Colon (tissue), 2 donors: ENCODE measurements at regions not wholly inside any gene's neighbourhood (a gene's known extent, or its start where the extent isn't known, plus 50 kb on each side); places are given as distances from the start of the nearest gene placed in this dataset.

ENCODE experiments used
- FAIRE-seq: peaks from 2 replicates; lab custom pipeline; 2012; peaks lifted over from hg19 to GRCh38; lab: Jason Lieb, UNC
- donor health status: control.
- donor health status: control.

DNA sequence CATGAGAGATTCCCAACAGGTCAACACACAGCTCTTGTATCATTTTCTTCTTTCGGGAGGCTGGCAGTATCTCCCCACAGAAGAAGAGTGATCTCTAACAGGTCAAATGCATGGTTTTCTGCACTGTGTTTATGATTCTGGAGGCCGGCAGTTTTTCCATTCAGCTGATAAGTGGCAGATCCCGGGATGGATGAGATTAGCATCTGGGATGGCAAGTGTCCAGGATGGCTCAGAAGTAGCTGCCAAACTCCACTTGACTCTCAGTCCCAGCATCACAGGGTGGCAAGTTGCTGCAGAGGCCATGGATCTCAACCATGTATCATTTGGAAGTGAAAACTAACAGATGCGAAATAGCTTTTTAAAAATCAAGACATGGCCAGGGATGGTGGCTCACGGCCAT is 97.8 kb upstream of the SLC44A1 start:
- no peak for FAIRE-seq

DNA sequence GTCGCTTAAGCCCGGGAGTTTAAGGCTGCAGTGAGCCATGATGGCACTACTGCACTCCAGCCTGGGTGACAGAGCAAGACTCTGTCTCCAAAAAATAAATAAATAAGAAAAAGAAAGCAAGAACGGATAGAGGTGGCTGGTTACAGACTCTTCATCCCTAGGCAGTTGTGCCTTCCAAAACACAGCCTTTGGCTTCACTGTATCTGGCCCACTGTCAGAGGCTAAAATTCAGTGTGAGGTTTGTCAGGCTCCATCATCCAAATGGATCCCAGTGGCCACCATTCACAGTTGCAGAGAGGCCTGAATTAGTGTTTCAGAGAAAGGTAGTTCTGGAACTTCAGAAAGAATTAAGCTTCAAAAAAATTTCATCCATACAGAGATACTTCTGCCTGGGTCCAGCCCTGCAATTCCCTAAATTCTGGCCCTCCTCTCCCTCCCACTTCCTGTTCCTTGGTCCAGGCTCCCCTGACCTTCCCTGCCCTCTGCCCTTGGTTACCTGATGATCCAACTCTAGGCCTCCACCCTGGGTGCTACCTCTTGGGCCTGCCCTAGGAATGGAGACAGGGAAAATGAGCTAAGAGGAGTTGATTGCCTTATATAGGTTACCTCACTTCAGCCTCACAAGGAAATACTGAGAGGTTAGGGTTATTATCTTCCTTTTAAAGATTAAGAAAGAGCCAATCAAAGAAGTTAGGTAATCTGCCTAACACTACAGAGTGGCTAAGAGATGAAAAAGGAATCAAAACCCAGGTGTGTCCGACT is 97.2 kb upstream of the SLC44A1 start:
- FAIRE-seq, result no peak

DNA sequence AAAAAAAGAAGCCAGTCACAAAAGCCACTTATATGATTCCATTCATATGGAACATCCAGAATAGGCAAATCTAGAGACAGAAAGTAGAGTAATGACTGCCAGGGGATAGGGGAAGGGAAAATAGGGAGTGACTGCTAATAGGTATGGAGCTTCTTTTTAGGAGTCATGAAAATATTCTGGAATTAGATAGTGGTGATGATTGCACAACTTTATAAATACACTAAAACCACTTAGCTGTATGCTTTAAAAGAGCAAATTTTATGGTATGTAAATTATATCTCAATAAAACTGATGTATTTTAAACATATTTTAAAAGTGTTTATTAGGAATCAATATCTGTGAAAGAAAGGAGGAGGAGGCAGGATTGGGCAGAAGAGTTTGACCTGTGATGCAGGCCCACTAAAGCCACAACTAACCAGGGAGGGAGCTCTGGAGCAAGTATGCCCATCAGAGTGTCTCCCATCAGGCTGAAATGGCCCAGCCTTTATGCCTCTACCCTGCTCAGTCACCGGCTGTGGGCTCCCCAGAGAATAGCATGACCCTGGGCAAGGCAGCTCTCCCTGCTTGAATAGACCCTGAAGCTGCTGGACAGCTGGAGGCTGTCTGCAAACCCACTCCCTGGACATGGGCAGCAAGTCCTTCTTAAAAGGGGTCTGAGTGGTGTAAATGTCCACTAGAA is 96.0 kb upstream of the SLC44A1 start:
- FAIRE-seq, result no peak

DNA sequence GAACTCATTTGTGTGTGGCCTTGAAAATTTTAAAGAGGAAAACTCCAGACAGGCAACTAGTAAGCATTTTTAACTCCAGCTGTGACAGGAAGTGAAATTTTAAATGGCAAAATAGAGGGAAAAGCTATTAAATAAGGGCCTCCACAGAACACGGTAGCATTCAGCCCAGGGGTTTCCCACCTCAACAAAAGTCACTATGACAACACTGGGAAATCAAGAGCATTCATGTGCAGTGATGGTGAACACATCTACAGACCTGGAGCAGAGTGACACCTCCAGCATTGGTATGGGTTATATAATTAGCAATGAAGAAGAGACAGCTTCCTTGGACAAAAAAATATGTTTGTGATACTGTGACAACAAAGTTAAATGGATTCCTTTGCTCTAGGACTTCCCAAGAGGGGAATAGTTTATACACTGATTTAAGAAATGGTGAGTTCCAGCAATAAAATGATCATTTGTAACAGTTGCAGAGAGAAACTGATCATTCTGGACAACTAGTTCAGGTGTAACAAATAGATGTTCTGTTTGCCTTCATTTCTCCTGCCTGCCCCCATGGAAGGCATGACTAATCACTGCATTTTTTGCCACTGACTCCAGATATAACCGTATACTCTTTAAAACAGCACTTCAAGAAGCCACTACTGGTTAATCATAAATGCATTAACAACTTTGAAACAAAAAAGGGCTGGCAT is 93.3 kb upstream of the SLC44A1 start:
- no peak for FAIRE-seq

DNA sequence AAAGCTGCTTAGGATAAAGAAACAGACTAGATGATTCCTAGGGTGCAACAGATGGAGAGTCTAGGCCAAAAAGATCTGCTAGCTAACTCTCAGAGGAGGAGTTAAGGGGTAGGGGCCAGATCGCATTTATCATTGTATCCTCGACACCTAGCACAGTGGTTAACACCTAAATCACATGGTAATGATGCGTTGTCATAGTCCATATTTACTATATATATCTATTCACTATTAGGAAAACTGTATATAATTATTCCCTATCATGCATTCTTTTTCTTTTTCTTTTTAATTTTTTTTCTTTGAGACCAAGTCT is 92.8 kb upstream of the SLC44A1 start:
- FAIRE-seq, result no peak

DNA sequence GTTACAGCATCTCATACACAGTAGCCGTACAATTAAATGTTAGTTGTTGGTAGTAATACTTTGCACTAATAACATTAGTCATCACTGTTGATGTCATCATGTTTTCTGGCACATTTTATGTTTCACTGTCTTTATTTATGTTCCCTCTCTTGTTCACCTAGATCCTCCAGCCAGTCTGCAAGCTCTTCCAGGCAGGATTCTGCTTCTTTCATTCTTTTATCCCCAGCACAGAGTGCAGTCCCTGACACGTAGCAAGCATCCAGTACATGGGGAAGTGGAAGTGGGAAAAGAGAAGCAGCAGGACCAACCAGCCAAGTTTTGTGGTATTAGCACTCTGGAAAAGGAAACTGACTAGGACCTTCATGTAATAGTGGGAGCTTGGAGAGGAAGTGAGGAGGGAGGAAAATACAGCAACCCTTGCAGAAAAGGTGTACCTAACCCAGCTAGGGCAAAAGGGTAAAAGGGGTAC is 89.7 kb upstream of the SLC44A1 start:
- no peak for FAIRE-seq

DNA sequence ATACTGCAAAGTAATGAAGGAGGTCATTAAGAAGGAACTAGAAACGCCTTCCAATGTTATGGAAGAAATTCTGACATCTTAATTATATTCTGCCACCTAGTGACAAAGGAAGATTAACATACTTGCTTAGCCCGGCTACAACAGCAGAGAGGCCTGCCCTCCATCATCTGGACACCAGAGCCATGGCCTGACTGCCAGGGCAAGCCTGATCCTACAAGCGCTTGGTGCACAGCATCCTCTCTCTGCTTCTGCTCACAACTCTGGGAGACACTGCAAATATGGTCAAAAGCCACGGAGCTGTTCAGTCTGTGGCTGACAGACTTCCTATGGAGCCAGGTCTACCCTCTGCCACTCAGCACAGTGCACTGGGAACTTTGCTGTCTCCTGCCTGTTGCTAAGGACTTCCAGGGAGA is 87.3 kb upstream of the SLC44A1 start:
- FAIRE-seq, result no peak

DNA sequence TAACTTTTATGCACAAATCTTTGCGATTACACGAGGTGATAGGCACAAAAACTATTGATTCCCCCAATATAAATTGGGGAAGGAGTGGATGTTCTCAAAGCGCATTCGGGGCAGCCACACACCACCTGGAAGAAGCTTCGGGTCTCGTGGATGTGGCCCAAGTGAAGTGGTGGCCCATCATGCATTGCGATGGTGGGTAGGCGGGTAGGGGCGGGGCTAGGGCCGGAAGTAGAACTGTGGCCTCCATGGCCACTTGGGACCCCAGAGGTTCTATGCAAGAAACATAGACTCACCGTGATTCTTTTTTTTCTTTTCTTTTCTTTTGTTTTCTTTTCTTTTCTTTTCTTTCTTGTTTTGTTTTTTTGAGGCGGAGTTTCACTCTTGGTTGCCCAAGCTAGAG is 86.4 kb upstream of the SLC44A1 start:
- no peak for FAIRE-seq

DNA sequence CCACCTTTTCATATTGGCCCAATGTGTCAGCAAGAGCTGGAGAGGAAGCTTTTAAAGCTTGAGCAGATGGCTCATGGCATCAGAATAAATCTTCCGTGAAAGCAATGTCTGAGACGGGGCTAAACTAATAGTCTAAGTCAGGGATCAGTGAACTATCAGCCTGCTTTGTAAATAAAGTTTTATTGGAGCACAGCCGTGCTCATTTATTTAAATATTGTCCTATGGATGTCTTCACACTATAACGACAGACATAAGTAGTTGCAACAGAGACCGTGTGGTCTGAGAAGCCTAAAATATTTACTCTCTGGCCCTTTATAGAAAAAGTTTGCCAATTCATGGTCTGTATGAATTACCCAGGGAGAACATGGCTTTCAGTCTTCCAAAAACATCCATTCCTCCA is 85.6 kb upstream of the SLC44A1 start:
- no peak for FAIRE-seq

DNA sequence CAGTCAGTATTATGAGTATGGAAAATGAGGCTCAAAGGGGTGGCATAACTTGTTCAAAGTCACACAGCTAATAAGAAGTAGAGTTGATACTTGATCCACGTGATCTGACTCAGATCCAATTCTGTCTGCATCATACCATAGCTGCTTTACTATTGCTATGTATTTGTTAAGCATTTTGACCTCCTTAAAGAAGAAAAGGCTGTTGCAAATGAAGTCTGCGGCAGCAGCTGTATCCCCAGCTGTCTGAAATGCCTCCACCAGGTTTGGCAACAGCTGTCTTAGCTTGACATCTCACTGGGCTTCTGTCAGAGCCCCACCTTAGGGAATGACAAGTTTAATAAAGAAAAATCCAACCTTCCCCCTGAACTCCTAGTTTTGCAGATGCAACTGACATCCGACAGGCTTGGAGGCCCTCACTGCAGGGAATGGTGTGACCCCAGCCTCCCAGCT is 75.6 kb upstream of the SLC44A1 start:
- no peak for FAIRE-seq

DNA sequence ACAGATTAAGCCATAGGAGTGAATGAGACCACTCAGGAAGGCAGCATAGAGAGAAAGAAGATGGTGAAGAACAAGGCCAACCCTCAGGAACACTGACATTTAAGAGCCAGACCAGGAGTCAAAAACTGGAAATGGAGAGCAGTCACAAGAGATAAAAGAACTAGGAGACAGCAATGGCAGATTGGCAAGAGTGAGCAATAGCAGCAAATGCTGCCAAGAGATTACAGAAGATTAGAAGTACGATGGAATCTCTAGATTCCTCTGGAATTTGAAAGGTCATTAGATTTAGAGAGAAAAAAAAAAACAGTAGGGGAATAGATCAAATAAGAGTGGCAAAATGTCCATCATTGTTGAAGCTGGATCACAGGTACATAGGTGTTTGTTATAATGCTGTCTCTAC is 73.4 kb upstream of the SLC44A1 start:
- no peak for FAIRE-seq

DNA sequence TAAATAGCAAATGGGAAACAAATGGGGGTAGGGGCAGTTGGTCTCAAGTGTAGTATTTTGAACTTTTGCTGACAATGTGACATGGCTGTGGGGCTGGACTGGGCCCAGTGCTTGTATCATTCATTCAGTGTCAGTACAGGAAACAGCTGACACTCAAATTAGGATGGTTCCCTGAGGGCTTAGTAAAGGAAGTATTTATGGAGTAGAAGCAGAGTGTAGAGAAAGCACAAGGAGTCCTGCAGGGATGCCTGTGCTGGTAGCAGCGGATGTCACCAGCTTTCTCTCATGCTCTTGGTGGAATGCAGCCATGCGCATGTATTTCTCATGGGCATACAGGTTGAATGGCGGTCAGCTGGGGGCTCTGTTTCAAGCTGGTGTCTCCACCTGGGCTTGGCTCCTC is 72.9 kb upstream of the SLC44A1 start:
- FAIRE-seq, result no peak

DNA sequence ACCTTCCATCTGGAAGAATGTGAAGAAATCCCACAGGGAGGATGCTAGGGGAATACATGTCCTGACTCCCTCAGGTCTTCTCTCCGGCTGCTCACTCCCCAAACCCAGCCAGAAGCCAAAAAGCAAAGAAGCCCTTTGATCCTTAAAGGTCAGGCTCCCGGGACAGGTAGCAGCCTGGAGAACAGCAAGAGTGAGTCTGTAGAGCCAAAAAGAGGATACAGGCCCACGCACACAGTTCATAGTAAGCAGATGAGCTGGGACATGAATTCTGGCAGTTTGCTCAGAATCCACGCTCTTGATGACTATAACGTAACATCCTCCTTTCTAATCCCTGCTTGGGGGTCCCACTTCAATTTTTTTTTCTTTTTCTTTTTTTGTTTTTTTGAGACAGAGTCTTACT is 72.0 kb upstream of the SLC44A1 start:
- FAIRE-seq, result no peak

DNA sequence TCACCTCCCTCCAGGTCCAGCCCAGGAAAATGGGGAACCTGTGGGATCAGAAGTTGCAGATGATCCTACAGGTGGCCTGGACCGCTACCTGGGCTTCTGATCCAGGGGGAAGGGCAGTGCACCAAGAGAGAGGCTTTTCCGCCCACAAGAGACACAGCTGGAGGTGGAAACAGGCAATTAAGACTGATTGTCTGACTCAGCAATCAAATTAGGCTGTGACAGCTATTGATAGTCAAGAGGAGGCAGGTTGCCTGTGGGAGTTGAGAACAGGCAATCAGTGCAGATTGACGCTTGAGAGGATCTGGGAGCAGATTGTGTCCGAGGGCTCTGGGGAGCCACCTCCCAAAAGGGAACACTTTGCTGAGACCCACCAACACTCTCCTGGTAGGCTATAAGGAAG is 71.1 kb upstream of the SLC44A1 start:
- no peak for FAIRE-seq

DNA sequence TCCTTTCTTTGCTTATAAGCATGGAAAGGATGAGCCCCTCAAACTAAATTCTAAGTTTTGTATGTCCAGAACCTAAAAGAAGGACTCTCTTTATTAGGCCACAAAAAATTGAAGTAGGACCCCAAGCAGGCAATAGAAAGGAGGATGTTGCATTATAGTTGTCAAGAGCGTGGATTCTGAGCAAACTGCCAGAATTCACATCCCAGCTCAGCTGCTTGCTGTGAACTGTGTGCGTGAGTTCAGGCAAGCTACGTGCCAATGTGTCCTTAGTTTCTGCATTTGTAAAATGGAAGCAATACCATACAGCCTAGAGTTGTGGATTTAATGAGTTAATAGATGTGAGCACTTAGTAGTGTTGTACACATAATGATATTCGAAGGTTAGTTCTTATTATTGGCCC is 70.6 kb upstream of the SLC44A1 start:
- no peak for FAIRE-seq

DNA sequence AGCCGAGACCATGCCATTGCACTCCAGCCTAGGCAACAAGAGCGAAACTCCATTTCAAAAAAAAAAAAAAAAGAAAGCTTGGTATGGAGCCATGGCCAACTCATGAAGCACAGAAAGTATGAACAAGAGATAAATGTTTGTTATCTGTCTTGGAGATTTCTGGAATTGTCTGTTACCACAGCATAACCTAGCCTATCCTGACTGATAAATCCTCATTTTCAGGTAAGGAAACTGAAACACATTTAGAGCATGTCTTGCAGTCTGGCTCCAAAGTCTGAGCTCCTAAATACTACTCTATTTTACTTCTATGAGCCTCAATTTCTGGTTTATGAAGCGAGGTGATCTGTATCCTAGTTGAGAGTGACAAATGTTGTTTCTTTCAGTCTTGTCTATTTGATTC is 68.3 kb upstream of the SLC44A1 start:
- FAIRE-seq, result no peak

DNA sequence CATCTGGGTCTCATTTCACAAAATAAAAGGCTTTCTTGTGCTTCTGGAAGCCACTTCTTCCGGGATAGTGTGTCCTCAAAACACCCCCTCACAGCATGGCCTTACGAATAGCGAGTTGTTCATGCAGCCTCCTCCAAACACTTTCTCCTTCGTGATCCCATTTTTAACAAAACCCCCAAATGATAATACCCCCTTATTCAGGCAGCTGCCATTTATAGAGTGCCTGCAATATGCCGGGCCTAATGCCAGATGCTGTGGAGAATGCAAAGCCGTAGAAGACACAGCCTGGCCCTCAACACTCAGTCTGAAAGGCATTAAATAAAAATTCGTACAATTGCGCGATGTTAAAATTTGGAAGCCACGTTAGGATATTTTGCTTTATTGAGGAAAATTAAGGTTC is 66.4 kb upstream of the SLC44A1 start:
- no peak for FAIRE-seq

DNA sequence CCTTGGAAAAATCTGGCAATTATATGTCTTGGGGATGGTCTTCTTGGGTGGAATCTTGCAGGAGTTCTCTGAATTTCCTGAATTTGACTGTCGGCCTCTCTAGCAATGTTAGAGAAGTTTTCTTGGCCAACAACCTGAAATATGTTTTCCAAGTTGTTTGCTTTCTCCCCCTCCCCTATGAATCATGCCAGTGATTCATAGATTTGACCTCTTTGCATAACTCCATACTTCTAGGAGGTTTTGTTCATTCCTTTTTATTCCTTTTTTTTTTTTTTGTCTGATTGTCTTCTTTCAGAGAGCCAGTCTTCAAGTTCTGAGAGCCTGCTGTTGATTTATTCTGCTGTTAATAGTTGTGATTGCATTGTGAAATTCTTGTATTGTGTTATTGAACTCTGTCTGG is 56.7 kb upstream of the SLC44A1 start:
- no peak for FAIRE-seq

DNA sequence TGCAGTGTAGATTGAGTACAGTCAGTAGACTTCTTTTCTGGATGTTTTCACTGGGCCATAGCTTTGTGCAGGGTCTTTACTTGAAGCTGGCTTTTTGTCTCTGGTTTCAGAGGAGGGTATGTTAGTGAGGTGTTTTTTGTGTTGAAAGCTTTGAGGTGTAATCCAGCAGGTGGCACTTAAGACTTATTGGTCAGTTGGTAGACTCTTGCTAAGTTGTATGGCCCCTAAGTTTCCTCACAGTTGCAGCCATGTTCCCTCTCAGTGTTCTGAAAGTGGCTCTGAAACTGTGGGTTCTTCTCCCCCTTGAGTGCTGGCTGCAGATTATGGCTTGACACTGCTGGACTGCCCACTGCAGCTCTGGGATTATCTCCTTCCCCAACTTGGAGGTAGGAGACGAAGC is 55.7 kb upstream of the SLC44A1 start:
- no peak for FAIRE-seq

DNA sequence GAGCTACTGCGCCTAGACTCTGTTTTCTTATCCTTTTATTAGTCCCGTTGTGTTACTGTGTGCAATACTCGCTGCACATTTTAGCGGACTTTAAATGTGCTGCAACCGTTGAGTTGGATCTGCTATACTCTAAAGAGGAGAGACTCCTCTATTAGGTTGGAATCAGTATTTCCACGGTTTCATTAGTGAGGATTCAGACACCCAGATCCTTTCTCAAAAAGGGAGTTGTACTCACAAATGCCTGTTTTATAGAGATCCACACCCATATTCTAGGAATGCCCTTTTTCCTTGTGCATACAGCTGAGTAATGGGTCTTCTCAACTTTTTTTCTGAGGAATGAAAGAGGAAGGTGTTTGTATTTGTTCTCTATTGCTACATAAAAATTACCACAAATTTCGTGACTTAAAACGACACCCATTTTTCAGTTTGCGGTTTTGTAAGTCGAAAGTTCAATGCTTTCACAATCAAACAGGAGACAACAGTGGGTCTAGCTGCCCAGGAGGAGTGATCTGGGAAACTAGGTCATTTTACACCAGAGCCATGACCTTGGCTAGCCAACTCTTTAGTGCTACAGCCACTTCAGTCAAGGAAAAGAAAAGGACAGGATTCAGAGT is 52.8 kb upstream of the SLC44A1 start:
- FAIRE-seq, result no peak

DNA sequence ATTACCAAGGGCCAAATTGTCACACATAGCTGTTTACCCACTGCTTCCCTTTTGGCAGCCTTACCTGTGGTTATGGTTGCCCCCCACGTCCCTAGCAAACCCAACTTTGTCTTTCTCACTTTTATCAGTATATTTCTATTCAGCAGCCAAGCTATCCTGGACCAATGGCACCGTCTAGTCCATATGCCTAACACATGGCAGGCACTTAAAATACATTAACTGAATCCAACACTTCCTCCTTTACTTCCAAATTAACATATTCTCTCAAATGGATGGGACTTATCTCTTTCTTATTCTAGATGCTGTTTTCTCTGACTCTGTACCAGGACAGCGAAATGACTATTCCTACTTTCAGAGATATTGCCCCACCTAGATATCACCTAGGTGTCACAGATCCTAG is 50.9 kb upstream of the SLC44A1 start:
- FAIRE-seq, result no peak

DNA sequence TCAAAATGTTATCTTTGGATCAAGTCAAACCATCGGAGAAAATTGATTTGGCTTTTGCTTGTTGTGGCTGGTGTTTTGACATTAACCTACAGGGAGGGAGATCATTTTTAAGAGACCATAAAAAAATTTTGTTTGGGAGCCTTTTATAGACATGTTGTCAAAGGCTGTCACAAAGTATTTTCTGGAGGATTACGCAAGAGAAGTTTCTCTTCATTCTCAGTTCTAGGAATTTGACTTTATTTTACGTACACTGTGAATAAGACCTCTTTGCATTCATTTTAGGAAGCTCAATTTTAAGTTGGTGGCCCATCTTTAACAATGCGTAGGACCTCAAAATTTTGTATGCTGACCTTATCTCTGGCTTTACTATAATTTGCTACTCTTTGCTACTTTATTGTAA is 50.2 kb upstream of the SLC44A1 start:
- no peak for FAIRE-seq
